GM19239 (cell line): ENCODE measurements at regions not wholly inside any gene's neighbourhood (a gene's known extent, or its start where the extent isn't known, plus 50 kb on each side); places are given as distances from the start of the nearest gene placed in this dataset.

Experiments used
- DNase-seq: peaks from one replicate; pipeline ENCODE4 v3.0.0; 2011; ENCODE audit warnings: low spot score; ENCODE audit not compliant: insufficient read length
- FAIRE-seq: peaks from 2 replicates; lab custom pipeline; 2011; peaks lifted over from hg19 to GRCh38; lab: Jason Lieb, UNC

DNA sequence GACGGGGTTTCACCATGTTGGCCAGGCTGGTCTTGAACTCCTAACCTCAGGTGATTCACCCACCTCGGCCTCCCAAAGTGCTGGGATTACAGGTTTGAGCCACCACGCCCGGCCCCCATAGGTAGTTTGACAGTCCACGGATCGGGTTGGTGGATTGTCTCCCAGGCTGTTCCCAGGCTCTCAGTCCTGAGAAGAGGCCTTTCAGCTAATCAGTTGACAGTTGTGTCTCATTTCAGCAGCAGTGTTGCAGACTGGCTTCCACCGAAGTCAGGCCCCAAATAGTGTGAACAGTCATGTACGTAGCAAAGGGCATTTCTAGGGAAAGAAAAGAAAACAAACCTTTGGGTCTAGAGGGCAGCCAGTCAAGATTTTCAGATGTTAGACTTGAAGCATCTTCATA lies 102.4 kb upstream of the TLR3 start:
- no peak for FAIRE-seq
- DNase-seq, result no peak

DNA sequence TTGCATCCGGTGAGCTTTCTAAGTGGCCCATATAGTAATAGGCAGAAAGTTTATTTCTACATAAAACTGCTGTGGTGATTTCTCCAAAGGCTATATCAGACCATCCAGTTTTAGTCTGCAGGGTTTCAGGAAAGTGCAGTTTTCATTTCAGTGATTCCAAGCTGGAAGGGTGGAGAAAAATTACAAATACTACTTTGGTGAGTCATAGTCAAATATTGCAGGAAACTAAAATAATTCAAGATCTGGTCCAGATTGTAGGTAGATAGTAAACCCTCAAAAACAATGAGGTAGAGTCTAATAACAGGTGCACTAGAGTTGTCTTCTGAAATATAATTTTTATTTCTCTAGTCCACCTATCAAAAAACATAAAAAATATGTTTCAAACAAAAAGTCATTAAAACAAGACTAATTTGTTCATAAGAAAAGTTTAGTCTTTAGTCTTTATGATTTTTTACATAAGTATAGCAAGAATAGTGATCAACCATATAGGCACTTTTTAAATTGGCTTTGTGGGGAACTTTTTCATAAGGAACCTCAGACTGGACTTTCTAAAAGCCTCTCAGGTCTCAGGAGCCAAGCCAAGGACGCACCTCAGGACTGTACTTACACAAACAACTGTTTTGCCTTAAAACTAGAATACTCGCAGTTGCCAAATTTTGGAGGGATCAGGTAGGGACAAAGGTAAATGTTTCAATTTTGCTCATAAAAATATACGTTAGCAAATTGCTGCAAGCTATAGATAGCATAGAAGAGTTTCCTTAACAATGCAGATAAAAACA lies 101.8 kb upstream of the TLR3 start:
- FAIRE-seq, result no peak
- DNase-seq, result no peak

DNA sequence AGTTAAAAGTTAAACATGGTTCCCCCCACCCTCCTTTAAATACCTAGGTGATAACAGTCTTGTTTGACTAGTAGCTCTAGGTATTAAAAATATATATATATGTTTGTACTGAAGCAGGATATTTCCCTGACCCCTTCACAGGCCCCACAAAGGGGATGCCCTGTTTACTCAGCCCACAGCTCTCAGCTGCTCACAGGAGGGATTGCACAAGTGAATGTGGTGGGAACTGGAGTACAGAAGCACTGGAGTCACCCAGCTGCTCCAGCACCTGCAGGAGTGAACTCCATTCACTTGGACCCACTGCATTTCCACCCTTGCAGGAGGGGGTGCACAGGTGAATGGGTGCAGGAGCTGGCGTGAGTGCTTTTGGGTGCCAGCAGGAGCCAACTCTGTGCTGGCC lies 99.3 kb upstream of the TLR3 start:
- no peak for FAIRE-seq
- no peak for DNase-seq

DNA sequence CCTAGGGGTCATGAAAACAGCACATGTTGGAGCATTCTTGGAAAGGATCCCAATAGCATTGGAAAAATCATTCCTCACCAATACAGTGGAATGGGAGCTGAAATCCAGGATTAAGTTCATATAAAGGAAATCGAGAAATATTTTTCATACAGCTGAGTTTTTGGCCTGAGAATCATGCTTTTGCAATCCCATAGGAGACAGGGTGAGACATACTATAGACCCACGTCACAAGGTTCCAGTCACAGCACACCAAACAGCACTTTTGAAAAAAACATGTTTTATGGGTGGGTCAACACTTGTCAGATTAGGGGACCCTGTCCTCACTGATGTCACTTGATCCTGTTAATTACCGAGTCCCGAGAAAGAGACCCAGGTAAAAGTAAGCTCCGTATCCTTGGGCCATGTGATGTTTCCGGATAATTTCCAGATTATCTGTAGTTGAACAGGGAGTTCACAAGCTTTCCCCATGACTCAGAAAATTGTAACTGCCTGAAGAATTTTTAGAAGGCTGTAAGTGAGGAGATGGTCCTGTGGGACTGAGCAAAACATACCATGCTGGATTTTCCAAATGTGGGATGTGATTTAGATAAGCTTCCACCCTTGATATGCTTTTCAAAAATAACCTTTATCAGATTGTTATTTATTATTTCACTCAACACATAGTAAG lies 80.9 kb upstream of the TLR3 start:
- FAIRE-seq, result no peak

DNA sequence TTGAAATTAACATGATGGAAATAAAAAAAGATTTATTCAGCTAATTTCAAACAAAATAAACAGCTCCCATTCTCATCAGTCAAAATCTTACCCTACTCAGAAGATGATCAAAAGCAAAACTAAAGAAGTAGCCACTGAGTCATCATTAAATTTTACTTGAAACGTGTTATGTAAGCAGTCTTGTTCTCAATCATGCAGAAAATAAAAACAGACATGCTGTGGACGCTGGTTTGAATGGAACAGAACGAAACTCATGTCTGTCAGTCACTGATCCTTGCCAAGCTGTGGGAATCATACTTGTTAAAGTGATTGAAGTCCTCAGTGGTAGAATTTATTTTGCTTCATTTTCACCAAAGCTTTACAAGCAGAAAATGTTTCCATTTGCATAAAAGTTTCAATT lies 77.2 kb upstream of the TLR3 start:
- FAIRE-seq (no peak), DNase-seq (no peak)

More for the DNA sequence above, 80.9 kb upstream of the TLR3 start:
- no peak for DNase-seq

DNA sequence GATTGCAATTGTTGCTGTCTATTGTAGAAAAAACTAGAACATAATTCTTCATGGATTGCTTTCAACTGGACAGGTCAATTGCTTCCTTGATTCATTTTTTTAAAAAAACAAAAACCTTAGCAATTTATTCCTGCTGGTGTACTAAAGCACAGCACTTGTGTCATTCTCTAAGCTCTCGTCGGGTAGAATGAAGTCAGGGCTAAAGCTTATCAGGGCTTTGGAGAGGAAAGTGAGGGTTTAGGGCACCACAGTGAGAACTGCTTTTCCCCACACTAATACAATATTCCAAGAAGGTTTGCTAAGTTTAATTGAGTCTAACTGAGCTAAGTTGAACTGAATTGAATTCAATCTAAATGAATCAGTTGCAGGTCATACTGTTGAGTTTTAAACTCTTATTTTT lies 76.4 kb upstream of the TLR3 start:
- DNase-seq (no peak), FAIRE-seq (no peak)

DNA sequence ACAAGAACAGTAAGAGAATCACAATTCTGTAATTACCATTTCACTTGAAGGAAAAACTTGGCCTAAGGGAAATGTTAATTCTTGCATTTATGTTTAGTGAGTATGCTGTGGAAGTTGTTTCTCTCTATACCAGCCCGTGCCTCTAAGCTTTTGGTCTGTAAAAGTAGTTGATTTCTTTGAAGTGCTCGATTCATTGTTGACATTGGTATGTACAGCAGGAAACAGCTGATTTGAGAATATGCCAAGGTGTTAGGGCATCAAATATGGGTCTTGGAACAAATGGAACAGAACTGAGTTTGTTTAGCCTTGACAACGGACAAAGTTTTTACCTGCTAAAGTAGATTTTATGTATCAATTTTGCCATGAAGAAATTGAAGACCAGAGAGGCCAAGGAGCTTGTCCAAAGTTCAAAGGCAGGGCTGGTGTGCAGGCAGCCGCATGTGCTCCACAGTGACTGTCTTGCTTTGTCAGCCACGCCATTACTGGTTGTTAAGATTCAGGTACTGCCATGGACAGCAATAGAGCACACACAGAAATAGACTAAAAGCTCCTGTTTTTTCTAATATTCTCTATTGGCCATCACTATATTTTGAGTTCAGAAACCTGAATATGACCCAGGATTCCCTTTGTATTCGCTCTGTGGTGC lies 75.5 kb upstream of the TLR3 start:
- FAIRE-seq, result no peak
- DNase-seq, result no peak

DNA sequence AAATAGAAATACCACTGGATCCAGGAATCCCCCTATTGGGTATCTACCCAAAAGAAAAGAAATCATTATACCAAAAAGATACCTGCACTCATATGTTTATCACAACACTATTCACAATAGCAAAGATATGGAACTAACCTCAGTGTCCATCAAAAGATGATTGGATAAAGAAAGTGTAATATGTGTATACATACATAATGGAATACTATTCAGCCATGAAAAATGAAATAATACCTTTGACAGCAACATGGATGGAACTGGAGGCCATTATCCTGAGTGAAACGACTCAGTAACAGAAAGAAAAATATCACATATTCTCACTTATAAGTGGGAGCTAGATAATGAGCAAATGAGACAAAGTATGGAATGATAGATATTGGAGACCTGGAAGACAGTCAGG lies 74.2 kb upstream of the TLR3 start:
- DNase-seq, result no peak
- no peak for FAIRE-seq

DNA sequence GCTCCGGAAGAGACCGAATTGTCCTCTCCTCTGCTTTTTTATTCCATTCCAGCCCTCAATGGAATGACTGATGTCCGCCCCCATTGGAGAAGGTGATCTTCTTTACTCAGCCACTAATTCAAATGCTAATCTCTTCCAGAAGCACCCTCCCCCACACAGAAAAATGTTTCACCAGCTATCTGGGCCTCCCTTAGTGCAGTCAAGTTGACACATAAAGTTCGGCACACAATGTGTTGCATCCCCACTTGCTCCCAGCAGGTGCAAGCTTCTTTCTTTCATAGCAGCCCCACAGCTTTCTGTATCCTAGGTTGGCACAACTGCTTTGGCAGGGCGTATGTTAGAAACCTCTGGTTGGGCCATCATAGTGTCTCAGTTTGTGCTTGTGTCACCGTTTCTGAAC lies 73.3 kb upstream of the TLR3 start:
- DNase-seq (no peak), FAIRE-seq (no peak)

DNA sequence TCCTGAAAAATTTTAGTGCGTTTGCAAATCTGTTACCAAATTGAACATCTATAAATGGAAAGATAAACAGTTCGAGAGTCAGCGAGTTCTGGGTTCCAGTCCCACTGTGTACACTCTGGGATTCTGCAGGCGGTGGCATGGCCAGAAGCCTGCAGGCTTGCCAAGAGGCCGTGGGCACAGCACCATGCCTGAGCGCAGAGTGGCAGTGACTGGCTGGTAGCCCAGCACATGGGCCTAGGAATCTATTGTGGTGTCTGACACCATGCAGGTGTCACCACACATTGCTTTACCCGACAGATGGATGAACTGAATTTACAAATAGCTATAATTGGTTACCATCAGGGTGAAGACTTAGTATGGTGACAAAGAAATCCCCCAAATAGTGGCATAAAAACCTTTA lies 71.7 kb upstream of the TLR3 start:
- FAIRE-seq, result no peak
- DNase-seq, result no peak

DNA sequence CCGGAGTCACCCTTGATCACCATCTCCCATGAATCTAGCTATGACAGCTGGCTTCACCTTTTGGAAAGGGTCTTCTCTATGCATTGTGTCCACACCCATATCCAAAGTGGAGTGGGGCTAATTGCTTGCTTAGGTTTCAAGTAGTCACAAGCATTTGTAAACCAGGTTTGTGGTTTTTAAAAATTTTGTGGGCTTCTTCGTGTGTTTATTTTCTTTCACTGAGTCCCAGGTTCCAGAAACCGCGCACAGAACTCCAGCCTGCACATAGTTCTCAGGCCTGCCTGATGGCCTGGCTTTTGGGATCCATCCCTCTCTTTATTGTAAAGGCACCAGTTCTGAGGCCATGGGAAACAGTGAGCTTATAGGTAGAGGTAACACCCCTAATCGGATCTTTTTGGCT lies 70.2 kb upstream of the TLR3 start:
- DNase-seq, result no peak
- FAIRE-seq, result no peak

DNA sequence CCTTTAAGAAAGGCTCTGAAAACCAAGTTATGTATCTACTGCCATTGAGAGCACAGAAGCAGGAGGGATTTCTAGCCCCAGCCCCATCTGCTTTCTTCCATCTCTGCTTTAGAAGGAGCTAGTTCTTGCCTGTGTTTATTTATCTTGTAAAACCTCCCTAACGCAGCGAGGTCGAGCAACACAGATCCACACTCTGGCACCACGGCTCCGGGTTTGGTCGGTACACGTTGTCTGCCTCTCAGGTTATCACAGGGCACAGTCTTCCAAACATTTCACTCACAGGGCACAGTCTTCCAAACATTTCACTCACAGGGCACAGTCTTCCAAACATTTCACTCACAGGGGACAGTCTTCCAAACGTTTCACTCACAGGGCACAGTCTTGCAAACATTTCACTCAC lies 69.7 kb upstream of the TLR3 start:
- FAIRE-seq (no peak), DNase-seq (no peak)

DNA sequence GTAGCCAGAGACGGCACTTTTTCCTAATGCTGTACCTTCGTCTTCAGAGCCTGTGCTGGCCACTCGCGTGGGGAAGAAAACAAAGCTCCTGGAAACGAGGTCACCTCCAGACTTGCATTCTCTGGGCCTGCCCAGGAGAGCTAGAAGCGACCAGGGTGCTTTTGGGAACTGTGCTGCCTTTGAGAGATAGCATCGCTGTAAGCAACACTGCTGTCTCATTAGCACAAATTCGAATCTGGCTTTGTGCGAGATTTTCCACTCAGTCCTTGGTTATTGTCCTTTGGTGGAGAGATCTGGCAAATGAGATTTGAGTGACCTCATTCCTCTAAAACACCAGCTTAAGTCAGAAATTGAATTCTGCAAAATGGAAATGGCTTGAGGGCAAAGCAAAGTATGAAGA lies 66.1 kb upstream of the TLR3 start:
- no peak for DNase-seq
- FAIRE-seq, result no peak

DNA sequence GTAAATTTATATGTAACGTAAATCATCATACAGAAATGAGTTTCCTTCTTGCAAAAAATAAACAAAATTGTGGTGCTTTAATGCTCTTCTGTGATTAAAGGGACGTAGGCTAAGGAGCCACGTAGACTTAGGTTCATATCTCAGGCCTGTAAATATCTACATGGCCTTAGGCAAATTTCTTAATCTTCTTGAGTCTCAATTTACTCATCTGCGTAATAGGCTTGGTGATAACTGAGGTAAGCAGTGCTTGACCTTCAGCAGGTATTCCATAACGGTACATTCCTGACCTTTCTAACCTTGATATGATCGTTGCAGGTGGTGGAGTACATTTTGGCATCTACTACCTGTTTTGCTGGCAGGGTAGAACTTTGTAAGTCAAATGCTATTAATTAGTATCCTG lies 65.2 kb upstream of the TLR3 start:
- no peak for FAIRE-seq
- DNase-seq, result no peak

DNA sequence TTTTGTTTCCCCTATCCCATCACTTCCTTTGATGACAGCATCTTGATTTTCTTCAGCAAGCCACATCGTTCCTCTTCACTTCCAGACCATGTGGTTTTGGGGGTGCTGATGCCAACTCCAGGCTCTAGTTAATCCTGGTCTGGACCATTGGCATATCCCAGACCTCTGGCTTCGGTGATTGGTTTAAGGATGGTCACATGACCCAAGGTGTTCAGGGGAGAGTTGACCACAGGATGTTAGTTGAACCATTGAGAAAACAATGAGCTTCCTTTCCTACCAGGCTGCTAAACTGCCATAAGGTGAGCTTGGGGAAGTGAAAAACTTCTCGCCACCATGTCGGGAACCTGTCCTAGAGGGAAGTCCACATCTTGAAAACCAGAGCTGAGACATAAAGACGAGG lies 60.9 kb upstream of the TLR3 start:
- DNase-seq, result no peak
- no peak for FAIRE-seq

DNA sequence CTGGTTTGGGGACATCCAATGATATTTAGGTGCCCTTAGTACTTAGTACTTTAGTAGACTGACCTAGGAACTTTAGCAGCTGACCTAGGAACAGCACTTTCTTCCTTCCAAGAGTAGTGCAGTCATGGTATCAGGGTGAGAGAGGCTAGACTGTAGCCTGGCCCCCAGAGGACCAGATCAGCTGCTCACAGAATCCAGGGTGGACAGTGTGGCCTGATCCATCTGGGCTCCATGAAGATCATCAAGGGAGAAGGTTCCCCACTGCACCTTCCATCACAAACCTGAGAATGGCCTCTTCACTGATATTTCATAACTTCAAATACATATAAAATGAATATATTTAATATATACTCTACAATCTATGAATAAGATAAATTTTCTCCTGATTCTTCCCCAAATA lies 59.0 kb upstream of the TLR3 start:
- no peak for FAIRE-seq
- no peak for DNase-seq

DNA sequence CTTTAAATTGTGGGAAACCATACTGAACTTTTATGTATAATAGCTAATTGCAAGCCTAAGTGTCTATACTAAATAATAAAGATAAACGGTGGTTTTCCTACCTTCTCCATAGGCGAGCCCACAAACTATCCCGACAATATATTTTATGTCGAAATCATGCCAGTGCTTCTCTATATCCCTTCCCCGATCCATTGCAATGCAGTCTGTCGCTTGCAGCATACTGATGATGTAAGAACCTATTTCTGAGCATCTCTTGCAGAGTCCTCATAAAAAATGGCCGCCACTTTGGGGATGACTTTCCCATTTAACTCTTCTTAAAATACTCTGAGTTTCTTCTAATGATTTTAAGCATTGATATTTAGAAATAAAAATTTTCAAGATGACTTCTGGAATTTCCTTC lies 58.1 kb upstream of the TLR3 start:
- DNase-seq, result no peak
- FAIRE-seq, result no peak

DNA sequence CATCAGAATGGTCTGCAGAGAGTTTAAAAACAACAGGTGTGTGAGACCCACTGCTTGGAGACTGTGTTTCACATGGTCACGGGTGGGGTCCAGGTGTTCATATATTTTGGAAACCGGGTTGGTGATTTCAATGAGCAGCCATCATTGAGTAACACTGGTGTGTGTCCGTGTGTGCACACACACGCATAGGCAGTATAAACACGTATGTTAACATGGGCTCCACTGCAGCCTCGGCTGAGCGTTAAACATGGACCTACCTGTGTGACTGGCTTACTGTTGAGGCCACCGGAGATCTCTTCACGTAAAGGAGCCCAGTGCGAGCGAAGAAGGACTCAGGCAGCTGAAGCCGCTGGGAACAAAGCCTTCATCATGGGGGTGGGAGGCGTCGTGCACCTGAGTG lies 56.9 kb upstream of the TLR3 start:
- no peak for FAIRE-seq

DNA sequence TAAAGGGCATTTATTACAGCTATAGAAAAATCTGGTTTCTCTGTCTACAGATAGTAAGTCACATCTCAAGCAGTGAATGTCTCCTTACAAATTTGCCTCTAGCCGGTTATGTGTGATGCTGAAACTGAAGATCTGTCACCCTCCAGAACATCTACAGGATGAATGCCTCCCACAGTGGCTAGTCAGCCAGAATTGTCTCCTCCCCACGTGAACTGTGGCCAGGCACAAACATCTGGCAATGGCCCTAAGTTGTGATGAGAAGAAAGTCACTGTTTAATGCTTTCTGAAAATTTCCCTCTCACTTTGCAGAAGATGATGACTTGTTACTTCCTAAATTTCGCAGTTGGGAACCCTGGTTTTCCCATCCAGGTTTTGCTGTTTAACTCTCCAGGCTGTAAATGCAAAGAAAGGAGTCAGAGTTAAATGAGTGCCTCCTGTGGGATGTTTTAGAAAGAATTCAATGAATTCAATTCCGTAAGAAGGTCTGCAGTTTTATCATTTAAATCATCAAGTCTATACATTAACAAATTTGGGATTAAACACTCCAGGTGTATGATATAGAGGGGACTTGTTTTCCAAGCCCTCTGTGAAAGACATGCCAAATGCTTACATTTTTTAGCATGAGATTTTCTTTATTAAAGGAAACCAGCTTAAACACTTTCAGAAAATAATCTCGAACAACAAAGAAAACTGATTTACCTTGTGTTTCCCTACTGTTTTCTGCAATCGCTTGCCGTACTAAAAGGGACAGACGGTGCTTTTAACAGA lies 55.4 kb upstream of the TLR3 start:
- FAIRE-seq (no peak), DNase-seq (no peak)

More for the DNA sequence above, 56.9 kb upstream of the TLR3 start:
- no peak for DNase-seq

DNA sequence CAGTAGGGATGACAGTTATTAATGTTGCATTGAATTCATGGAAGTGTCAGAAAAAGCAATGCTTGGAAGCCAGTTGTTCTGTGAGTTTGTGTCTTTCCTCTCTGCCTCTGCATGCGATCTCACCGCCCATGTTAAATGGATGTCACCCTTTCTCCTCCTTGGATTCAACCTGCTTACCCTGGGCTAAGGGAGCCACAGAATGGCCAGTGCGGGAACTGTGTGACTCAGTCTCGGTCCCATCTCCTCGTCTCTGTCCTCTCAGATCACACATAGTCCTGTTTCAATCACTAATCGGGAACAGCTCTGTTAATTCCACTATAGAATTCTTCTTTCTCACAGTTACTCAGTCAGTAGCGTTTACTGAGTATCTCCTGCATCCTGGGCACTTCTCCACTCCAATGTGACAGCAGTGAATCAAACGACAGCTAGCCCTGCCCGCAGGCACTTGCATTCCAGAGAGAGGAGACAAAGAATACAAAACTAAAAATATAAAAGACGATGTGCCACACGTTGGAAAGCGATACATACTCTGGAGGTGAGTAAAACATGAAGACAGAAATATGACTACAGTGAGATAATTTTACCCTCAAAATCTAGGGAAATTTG lies 53.6 kb upstream of the TLR3 start:
- DNase-seq (no peak), FAIRE-seq (no peak)
